ENCODE measurements at regions not wholly inside any gene's neighbourhood (a gene's known extent, or its start where the extent isn't known, plus 50 kb on each side); places are given as distances from the start of the nearest gene placed in this dataset.

- no peak for DNase-seq
Measured at GRCh38 chr3:178244733-178245709, 291.2 kb upstream of the KCNMB2 start.

DNA sequence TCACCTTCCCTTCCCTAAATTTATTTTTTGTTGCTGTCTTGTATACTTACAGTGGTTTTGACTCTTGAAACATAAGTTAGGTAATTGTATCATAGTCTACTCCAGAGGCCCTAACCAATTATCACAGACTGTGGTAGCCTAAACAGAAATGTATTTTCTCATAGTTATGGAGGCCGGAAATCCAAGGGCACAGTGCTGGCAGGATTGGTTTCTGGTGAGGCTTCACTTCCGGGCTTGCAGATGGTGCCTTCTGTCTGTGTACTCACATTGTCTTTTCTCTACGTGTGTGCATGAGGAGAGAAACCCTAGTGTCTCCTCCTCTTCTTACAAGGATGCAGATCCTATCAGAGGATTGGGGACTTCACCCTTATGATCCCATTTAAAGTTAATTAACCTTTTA, 290.2 kb upstream of the KCNMB2 start:
- DNase-seq = no peak

GRCh38 chr3:178255315-178255714, 280.9 kb upstream of the KCNMB2 start:
- no peak for DNase-seq

DNA sequence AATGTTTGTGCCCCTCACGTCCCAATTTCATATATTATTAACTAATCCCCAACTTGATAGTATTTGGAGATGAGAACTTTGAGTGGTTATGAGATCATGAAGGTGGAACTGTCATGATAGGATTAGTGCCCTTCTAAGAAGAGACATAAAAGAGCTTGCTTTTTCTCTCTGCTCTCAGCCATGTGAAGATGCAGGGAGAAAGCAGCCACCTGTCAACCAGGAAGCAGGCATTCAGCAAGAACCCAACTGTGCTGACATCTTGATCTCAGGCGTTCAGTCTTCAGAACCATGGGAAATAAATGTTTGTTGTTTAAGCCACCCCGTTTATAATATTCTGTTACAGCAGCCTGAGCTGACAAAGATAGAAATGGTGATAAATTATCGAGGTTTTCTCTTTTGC, 278.7 kb upstream of the KCNMB2 start:
- DNase-seq = no peak

GRCh38 chr3:178258121-178258520, 278.1 kb upstream of the KCNMB2 start:
- DNase-seq = no peak

GRCh38 chr3:178259703-178260102, 276.5 kb upstream of the KCNMB2 start:
- no peak for DNase-seq

DNA sequence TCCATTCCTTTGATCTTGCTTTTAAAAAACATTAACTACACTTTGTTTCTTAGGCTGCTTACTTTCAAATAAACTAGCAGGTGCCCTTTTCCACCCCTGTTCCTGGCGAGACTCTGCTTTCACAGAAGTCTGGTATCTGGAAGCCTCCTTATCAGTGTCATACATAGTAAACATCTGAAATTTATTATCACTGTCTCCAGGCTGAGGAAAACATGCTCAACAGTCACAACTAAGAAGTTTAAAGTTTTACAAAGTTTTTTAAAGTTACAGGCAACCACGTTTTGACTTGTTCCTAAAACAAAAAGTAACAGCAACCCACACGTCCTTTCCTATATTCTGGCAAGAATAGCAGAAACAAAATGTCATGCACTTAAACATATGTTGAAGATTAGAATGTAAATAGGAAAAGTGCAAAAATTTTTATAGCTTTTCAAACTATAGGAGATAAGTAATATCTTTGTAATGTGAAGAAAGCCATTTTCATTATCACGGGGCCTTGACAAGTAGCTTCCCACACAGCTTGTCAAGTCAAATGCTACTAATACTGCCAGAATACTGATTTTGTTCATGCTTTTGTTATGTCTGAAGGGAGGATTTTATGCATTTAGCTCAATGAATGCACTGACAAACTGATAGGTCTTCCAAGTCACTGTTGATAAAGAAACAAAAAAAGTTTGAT, 275.2 kb upstream of the KCNMB2 start:
- DNase-seq = no peak

DNA sequence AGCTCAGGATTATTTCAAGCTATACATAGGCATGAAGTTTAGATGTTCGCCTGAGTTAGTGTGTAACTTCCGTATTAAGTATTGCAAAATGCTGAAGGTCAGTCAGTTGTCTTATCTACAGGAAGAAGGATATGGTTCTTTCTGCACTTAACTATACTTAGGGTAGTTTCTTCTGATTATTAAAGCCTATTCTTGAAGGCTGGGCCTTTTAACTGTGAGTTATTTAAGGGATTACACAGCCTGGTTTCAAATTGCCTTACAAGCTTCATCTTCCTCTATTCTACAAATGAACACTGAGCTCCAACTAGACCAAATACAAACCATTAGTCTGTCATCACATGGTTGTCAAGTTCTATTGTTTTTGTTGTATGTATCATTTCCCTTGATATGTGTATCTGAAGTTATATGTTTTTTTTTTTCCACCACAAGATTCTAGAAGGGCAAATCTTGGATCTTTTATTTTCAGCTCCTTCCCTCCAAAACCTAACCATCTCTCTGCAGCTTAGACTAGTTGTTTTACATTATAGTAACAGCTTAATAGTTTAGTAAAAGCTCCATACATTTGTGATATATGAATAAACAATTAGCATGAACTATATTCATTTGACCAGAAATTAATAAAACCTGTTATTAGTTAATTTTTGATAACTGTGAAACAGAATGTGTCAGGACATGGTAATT, 272.9 kb upstream of the KCNMB2 start:
- no peak for DNase-seq

GRCh38 chr3:178267158-178267844, 268.9 kb upstream of the KCNMB2 start:
- no peak for DNase-seq

DNA sequence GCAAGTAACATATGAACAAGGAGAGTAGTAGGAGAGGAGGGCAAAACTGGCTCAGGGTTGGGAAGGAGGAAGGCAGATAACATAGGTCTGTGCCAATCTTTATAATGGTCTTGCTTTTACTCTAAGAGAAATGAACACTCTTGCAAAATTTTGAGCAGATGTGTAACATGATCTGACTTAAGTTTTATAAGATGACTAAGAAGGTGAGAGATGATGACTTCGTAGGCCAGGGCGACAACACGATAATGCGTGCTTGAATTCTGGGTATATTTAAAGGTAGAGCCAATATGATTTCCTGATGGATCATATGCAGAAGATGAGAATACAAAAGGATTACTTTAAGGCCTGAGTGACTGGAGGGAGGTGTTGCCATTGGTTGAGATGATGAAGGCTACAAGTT, 265.4 kb upstream of the KCNMB2 start:
- no peak for DNase-seq

GRCh38 chr3:178271740-178272387, 264.4 kb upstream of the KCNMB2 start:
- no peak for DNase-seq

DNA sequence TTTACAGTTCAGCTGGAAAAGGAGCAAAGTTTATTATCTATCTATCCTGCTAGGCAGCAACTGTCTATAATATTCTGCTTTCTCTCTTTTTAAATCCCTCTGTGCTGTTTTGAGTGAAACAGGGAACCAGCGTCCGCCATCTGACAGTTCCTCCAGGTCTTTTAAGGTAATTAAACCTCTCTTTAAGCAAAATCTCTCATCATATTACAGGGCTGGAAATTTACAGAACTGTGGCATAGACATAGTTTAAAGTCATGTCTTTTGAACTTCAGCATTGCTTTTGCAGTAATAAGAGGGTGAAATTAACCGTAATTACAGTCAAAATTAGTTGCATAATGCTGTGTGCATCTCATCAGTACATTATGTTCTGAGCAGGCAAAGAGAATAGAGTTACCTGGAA, 263.4 kb upstream of the KCNMB2 start:
- no peak for DNase-seq

- DNase-seq = no peak
Measured at GRCh38 chr3:178274711-178275110, 261.5 kb upstream of the KCNMB2 start.

DNA sequence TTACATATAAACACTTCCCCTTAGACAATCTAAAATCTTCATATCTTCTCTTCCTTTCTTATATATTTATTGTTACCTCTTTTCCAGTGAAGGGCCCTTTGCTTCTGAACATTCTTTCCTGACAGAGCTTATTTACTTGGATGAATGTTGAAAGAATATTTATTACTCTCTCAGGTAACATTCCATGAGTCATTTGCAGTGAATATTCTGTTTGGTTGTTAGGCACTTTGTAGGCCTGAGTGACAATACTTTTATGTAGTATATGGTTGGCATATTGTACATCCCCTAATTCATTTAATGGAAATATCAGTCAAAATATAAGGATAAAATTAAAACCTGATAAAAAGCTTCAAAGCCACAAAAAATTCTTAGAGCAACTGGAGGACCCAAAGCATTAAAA, 260.9 kb upstream of the KCNMB2 start:
- no peak for DNase-seq

GRCh38 chr3:178275793-178276192, 260.4 kb upstream of the KCNMB2 start:
- no peak for DNase-seq

GRCh38 chr3:178277605-178278004, 258.6 kb upstream of the KCNMB2 start:
- DNase-seq = no peak

DNA sequence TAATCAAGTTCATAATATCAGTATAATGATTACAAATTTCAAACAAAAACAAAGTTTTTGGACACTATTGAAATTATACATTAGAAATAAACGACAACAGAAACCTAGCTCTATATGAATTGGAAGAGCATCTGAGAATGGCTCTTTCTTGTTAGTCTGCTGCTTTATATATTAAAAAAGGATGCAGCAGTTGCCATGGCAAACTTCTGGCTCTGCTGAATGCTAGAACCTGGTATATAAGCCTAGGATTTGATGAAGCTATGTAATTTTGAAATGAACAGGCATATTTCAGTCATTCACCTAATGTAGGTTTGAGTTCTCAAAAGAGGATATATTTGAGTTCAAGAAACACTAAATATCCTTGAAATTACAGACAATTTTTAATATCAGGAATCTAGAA, 252.7 kb upstream of the KCNMB2 start:
- DNase-seq = no peak

DNA sequence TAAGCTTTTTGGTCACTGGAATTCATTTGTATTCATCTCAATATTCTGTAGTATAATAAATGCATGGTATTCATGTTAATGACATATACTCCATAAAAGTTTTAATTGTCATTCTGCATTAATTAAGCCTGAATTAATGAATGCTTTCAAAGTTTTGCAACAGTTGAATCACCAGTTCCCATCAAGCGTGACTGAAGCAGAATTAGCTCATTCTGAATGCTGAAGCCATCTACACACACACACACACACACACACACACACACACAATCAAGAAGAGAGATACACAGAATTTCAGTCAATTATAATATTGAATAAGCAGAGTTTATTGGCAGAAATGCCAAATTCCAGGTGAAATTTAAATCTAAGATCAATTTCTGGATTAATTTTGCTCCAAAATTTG, 252.1 kb upstream of the KCNMB2 start:
- no peak for DNase-seq

DNA sequence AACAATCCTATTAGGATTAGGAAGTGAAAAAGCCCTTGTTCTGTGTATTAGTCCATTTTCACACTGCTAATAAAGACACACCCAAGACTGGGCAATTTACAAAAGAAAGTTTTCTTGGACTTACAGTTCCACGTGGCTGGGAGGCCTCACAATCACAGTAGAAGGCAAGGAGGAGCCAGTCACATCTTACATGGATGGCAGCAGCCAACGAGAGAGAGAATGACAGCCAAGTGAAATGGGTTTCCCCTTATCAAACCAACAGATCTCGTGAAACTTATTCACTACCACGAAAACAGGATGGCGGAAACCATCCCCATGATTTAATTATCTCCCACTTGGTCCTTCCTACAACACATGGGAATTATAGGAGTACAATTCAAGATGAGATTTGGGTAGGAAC, 248.2 kb upstream of the KCNMB2 start:
- DNase-seq = no peak

DNA sequence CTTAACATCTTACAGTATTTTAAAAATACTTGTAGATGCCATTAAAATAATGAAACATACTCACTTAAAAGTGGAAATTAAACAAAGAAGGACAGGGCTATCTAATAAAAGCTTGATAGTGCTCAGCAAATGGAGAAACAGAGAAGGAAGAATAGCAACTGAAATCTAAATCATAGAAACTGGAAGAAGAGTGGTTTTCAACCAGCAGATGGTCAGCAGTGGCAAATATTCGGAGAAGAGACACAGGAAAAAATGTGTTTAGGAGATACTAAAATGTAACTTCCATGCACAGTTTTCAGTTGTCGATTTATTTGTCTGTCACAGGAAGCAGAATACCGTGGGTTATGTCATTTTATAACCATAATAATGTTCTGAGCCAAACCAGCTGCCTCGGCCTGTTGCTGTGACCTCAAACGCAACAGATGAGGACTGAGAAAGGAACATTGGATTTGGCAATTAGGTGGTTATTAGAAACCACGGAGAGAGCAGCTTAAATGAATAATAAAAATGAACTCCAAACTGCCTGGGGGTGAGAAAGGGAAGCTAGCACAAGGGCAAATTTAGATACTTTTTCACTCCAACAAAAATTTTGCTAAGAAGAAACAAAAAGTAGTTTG, 246.6 kb upstream of the KCNMB2 start:
- DNase-seq = no peak

- no peak for DNase-seq
Measured at GRCh38 chr3:178291574-178292370, 244.5 kb upstream of the KCNMB2 start.
